OCI-LY1 (cell line): ENCODE measurements at regions not wholly inside any gene's neighbourhood (a gene's known extent, or its start where the extent isn't known, plus 50 kb on each side); places are given as distances from the start of the nearest gene placed in this dataset.

ENCODE experiments used
- EZH2 ChIP-seq: fragments of 200-600 bp; sonication (generic), shearing (Covaris generic); IDR thresholded peaks from 2 replicates; pipeline ENCODE4 v1.8.0; 2017; ENCODE audit warnings: borderline replicate concordance, mixed run types, mild to moderate bottlenecking, antibody characterized with exemption, low read length, moderate library complexity, mixed read lengths
- TF ChIP-seq, protein P1 (sequence below): fragments of 200-600 bp; sonication (generic), shearing (Covaris generic); IDR thresholded peaks from 2 replicates; pipeline ENCODE4 v1.5.1; 2017; ENCODE audit warnings: mild to moderate bottlenecking, antibody characterized with exemption, low read length, moderate library complexity, mixed read lengths

DNA sequence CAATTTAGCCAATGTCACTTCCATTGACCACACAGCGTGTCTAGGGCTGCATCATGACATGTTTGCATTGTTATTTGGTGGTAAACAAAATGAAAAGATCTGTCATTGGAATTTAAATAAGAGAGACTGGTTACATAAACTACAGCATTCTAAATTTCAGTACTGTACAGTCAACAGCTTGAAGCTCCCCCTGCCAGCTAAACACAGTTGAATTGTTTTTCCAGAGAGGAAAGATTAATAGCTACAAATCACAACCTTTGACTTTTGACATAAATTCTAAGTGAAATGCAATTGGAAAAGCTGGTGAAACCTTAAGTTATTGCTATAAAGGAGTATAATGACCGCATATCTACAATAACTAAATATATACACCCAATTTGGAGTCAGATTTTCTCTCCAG is 1600.0 kb upstream of the ACVR2A start:
- TF ChIP-seq, protein P1, sequence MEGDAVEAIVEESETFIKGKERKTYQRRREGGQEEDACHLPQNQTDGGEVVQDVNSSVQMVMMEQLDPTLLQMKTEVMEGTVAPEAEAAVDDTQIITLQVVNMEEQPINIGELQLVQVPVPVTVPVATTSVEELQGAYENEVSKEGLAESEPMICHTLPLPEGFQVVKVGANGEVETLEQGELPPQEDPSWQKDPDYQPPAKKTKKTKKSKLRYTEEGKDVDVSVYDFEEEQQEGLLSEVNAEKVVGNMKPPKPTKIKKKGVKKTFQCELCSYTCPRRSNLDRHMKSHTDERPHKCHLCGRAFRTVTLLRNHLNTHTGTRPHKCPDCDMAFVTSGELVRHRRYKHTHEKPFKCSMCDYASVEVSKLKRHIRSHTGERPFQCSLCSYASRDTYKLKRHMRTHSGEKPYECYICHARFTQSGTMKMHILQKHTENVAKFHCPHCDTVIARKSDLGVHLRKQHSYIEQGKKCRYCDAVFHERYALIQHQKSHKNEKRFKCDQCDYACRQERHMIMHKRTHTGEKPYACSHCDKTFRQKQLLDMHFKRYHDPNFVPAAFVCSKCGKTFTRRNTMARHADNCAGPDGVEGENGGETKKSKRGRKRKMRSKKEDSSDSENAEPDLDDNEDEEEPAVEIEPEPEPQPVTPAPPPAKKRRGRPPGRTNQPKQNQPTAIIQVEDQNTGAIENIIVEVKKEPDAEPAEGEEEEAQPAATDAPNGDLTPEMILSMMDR = no peak
- TF ChIP-seq EZH2 = no peak
